Activated naive CD8-positive, alpha-beta T cell treated with anti-CD3 and anti-CD28 coated beads, Interleukin-2, amount 50 U/mL, for 24 hours (primary cell): ENCODE measurements at regions not wholly inside any gene's neighbourhood (a gene's known extent, or its start where the extent isn't known, plus 50 kb on each side); places are given as distances from the start of the nearest gene placed in this dataset.
"Not testable (repeated sequence)": the region's sequence is repeated elsewhere in the genome, so short reads cannot be mapped to it uniquely, and the experiment has no call there.

Source experiments
- ATAC-seq: fragments of 150-1000 bp; cut with Tn5 transposase; one replicate; pipeline ENCODE4 v1.10.0; 2021
- DNase-seq: peaks from one replicate; pipeline ENCODE4 v3.0.0; 2021
- H3K27ac Mint-ChIP-seq: one replicate; pipeline ENCODE4 v1.8.0; 2021; ENCODE audit warnings: mild to moderate bottlenecking, mixed read lengths
- H3K27me3 Mint-ChIP-seq: one replicate; pipeline ENCODE4 v1.8.0; 2021; ENCODE audit warnings: mixed read lengths
- H3K36me3 Mint-ChIP-seq: one replicate; pipeline ENCODE4 v1.8.0; 2021; ENCODE audit warnings: low read depth, mixed read lengths
- H3K4me1 Mint-ChIP-seq: one replicate; pipeline ENCODE4 v1.8.0; 2021; ENCODE audit warnings: mixed read lengths
- H3K4me3 Mint-ChIP-seq: one replicate; pipeline ENCODE4 v1.8.0; 2021; ENCODE audit warnings: mild to moderate bottlenecking, moderate library complexity, mixed read lengths
- H3K9me3 Mint-ChIP-seq: one replicate; pipeline ENCODE4 v1.8.0; 2021; ENCODE audit warnings: mixed read lengths

GRCh38 chr13:87452281-87452680 is 218.9 kb upstream of the SLITRK5 start:
- Mint-ChIP-seq H3K27ac (no peak overlapping the region), H3K4me1 (no peaks in the 10 kb centered on the region), H3K36me3 (no peaks in the 10 kb centered on the region), H3K9me3 (peaks cover 7% of the 10 kb centered on the region), H3K4me3 (no peak overlapping the region), H3K27me3 (no peaks in the 10 kb centered on the region)
- ATAC-seq: no peak
- no peak for DNase-seq

DNA sequence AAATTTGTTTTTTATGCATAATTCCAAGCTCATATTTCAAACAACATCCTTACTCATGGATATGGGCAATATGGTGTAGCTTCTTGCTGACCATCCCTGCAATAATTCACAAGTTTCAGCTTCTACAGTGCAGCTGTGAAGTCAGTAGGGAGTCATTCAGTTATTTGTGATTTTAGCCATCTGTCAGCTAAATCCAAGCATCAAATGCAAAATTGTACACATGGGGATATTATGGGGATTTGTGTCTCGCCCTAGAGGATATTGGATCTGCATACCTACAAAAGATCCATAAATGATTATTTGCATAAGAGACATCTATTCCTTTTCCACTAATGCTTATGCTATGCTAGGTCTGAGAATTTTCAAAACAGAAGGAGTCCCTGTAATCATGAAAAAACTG is 217.9 kb upstream of the SLITRK5 start:
- no peak for ATAC-seq
- no peak for DNase-seq
- no peaks in the 10 kb centered on the region for H3K4me1 Mint-ChIP-seq
- no peaks in the 10 kb centered on the region for H3K36me3 Mint-ChIP-seq
- no peak overlapping the region for H3K4me3 Mint-ChIP-seq
- no peak overlapping the region for H3K27ac Mint-ChIP-seq
- no peaks in the 10 kb centered on the region for H3K27me3 Mint-ChIP-seq
- H3K9me3 Mint-ChIP-seq: peaks cover 4% of the 10 kb centered on the region

DNA sequence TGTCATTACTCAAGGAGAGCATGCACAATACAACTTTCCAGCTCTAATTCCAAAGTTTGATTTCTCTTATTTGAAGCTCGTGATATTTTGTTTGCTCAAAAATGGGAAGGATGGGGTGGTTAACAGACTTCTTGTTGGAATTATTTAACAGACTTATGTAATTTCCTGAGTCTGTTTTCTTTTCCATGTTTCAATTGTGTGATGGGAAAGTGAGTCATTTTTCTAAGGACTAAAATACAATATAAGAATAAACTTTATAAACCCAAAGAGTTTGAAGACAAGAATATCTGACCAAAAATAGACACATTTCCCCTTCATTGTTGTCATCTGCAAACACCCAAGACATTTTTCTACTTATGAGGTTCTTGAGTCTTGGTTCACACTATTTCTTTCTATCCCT is 211.8 kb upstream of the SLITRK5 start:
- H3K9me3 Mint-ChIP-seq: peaks cover 5% of the 10 kb centered on the region
- no peak overlapping the region for H3K27ac Mint-ChIP-seq
- H3K4me3 Mint-ChIP-seq: no peak overlapping the region
- H3K36me3 Mint-ChIP-seq: no peaks in the 10 kb centered on the region
- H3K4me1 Mint-ChIP-seq: no peaks in the 10 kb centered on the region
- ATAC-seq: no peak
- H3K27me3 Mint-ChIP-seq: no peaks in the 10 kb centered on the region
- DNase-seq: no peak

GRCh38 chr13:87497426-87497825 is 173.7 kb upstream of the SLITRK5 start:
- no peaks in the 10 kb centered on the region for H3K36me3 Mint-ChIP-seq
- ATAC-seq: no peak
- no peaks in the 10 kb centered on the region for H3K4me1 Mint-ChIP-seq
- DNase-seq: no peak
- H3K9me3 Mint-ChIP-seq: peaks cover 27% of the 10 kb centered on the region
- no peak overlapping the region for H3K4me3 Mint-ChIP-seq
- H3K27ac Mint-ChIP-seq: no peak overlapping the region
- no peaks in the 10 kb centered on the region for H3K27me3 Mint-ChIP-seq

DNA sequence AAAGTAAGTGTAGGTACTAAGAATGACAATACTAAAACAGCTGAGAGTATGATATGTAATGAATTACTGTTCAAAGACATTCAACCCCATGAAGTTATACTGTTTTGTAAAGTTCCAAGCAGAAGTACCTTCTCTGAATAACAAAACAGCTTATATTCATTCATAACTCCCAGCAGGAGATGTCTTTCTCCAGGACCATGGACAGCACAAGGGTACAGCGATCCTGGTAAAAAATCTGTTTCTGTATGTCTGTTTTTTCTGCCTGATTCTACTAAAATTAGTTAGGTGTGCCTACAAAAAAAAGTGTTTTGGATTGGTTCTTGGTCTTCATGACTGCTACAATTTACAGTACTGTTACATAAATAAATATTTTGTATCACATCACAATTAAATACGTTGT is 172.5 kb upstream of the SLITRK5 start:
- H3K27me3 Mint-ChIP-seq: no peaks in the 10 kb centered on the region
- no peak for ATAC-seq
- no peak overlapping the region for H3K27ac Mint-ChIP-seq
- no peaks in the 10 kb centered on the region for H3K4me1 Mint-ChIP-seq
- H3K4me3 Mint-ChIP-seq: no peak overlapping the region
- no peak for DNase-seq
- no peaks in the 10 kb centered on the region for H3K36me3 Mint-ChIP-seq
- H3K9me3 Mint-ChIP-seq: peaks cover 27% of the 10 kb centered on the region

GRCh38 chr13:87524775-87525174 is 146.4 kb upstream of the SLITRK5 start:
- no peak for ATAC-seq
- H3K27me3 Mint-ChIP-seq: no peaks in the 10 kb centered on the region
- H3K4me1 Mint-ChIP-seq: no peaks in the 10 kb centered on the region

GRCh38 chr13:87533776-87534175 is 137.4 kb upstream of the SLITRK5 start:
- peaks cover 14% of the 10 kb centered on the region for H3K9me3 Mint-ChIP-seq
- H3K4me3 Mint-ChIP-seq: no peak overlapping the region
- no peaks in the 10 kb centered on the region for H3K27me3 Mint-ChIP-seq
- H3K4me1 Mint-ChIP-seq: no peaks in the 10 kb centered on the region
- H3K27ac Mint-ChIP-seq: no peak overlapping the region
- no peak for DNase-seq
- H3K36me3 Mint-ChIP-seq: no peaks in the 10 kb centered on the region
- no peak for ATAC-seq

More at GRCh38 chr13:87524775-87525174, 146.4 kb upstream of the SLITRK5 start:
- Mint-ChIP-seq H3K36me3 (no peaks in the 10 kb centered on the region), H3K4me3 (no peak overlapping the region), H3K27ac (no peak overlapping the region), H3K9me3 (peaks cover 14% of the 10 kb centered on the region)
- no peak for DNase-seq

DNA sequence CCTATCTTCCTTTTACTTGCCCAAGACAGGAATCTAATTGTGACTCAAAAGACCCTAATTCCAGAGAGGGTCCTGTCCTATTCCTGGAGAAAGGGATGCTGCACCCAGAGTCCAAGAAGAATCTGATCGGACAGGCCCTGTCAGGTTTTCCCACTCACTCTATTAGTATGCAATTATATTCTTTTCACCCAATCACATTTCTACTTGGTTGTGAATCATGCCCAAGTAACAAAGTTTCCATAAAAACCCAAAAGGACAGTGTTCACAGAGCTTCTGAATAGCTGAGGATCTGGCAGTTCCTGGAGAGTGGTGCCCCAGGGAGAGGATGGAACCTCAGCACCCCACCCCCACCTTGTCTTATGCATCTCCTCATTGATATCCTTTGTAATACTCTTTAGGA is 135.3 kb upstream of the SLITRK5 start:
- DNase-seq (no peak), ATAC-seq (no peak)
- Mint-ChIP-seq H3K9me3 (peaks cover 4% of the 10 kb centered on the region), H3K4me1 (no peaks in the 10 kb centered on the region), H3K4me3 (no peak overlapping the region), H3K27ac (no peak overlapping the region), H3K36me3 (no peaks in the 10 kb centered on the region), H3K27me3 (no peaks in the 10 kb centered on the region)

DNA sequence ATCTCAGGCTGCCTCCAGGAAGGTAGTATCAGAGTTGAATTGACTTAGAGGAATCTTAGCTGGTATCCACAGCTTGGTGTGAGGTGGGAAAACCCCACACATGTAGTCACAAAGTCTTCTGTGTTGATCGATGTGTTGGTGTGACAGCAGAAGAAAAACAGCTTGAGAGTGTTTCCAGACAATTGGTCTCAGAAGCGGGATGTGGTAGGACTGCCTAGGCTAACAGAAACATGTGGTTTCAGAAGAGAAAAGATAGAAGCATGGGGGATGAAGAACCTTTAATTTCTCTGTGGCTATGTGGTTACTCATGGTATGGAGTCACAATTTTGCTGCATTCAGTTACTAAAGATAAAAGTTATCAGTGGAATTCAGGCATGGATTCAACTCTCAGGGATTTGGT is 134.7 kb upstream of the SLITRK5 start:
- no peaks in the 10 kb centered on the region for H3K27me3 Mint-ChIP-seq
- H3K4me1 Mint-ChIP-seq: no peaks in the 10 kb centered on the region
- ATAC-seq: no peak
- no peak overlapping the region for H3K27ac Mint-ChIP-seq
- H3K36me3 Mint-ChIP-seq: no peaks in the 10 kb centered on the region
- no peak for DNase-seq
- H3K9me3 Mint-ChIP-seq: peaks cover 4% of the 10 kb centered on the region
- H3K4me3 Mint-ChIP-seq: no peak overlapping the region

- ATAC-seq: no peak
These were observed 134.3 kb upstream of the SLITRK5 start for GRCh38 chr13:87536899-87537298.

DNA sequence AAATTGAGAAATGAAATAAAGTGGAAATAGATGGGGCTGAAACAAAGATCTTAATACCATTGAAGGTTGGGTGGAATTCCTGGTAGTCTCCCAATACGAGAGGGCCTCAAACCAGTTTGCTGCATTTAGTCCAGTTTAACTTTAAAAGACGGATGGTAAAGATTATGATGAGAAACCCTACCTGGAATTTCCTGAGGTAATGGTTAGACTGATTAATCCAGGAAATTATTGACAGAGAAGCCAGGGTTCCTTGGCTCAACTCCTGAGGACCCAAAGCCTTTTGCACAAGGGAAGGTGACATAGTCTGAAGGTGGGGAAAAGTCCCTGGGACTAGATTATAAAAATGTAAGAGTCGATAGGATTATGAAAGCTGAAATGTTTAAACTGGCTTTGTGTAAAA is 133.2 kb upstream of the SLITRK5 start:
- no peak overlapping the region for H3K27ac Mint-ChIP-seq
- H3K9me3 Mint-ChIP-seq: peaks cover 4% of the 10 kb centered on the region
- no peaks in the 10 kb centered on the region for H3K4me1 Mint-ChIP-seq
- DNase-seq (no peak), ATAC-seq (no peak)
- H3K27me3 Mint-ChIP-seq: no peaks in the 10 kb centered on the region
- no peaks in the 10 kb centered on the region for H3K36me3 Mint-ChIP-seq
- H3K4me3 Mint-ChIP-seq: no peak overlapping the region

More at GRCh38 chr13:87536899-87537298, 134.3 kb upstream of the SLITRK5 start:
- peaks cover 4% of the 10 kb centered on the region for H3K9me3 Mint-ChIP-seq
- no peaks in the 10 kb centered on the region for H3K36me3 Mint-ChIP-seq
- no peak for DNase-seq
- H3K4me3 Mint-ChIP-seq: no peak overlapping the region
- H3K4me1 Mint-ChIP-seq: no peaks in the 10 kb centered on the region
- no peaks in the 10 kb centered on the region for H3K27me3 Mint-ChIP-seq
- no peak overlapping the region for H3K27ac Mint-ChIP-seq

GRCh38 chr13:87538366-87539052 is 132.7 kb upstream of the SLITRK5 start:
- Mint-ChIP-seq H3K4me3 (no peak overlapping the region), H3K27me3 (no peaks in the 10 kb centered on the region), H3K36me3 (no peaks in the 10 kb centered on the region), H3K27ac (no peak overlapping the region), H3K4me1 (no peaks in the 10 kb centered on the region), H3K9me3 (peaks cover 6% of the 10 kb centered on the region)
- ATAC-seq (no peak), DNase-seq (no peak)

GRCh38 chr13:87553142-87553541 is 118.0 kb upstream of the SLITRK5 start:
- H3K4me1 Mint-ChIP-seq: no peaks in the 10 kb centered on the region
- H3K36me3 Mint-ChIP-seq: no peaks in the 10 kb centered on the region
- ATAC-seq (no peak), DNase-seq (no peak)
- H3K4me3 Mint-ChIP-seq: no peak overlapping the region
- H3K27me3 Mint-ChIP-seq: no peaks in the 10 kb centered on the region
- H3K9me3 Mint-ChIP-seq: no peaks in the 10 kb centered on the region
- H3K27ac Mint-ChIP-seq: no peak overlapping the region

GRCh38 chr13:87554045-87554444 is 117.1 kb upstream of the SLITRK5 start:
- Mint-ChIP-seq H3K36me3 (no peaks in the 10 kb centered on the region), H3K4me1 (no peaks in the 10 kb centered on the region), H3K9me3 (no peaks in the 10 kb centered on the region), H3K27ac (no peak overlapping the region), H3K4me3 (no peak overlapping the region), H3K27me3 (no peaks in the 10 kb centered on the region)
- no peak for DNase-seq
- ATAC-seq: no peak

- ATAC-seq (no peak), DNase-seq (no peak)
- Mint-ChIP-seq H3K4me1 (no peaks in the 10 kb centered on the region), H3K4me3 (no peak overlapping the region), H3K36me3 (peaks cover 1% of the 10 kb centered on the region), H3K9me3 (peaks cover 10% of the 10 kb centered on the region), H3K27me3 (no peaks in the 10 kb centered on the region), H3K27ac (no peak overlapping the region)
These were observed 113.4 kb upstream of the SLITRK5 start for GRCh38 chr13:87557788-87558187.

- H3K4me1 Mint-ChIP-seq, H3K27me3 Mint-ChIP-seq, H3K27ac Mint-ChIP-seq, H3K4me3 Mint-ChIP-seq, H3K36me3 Mint-ChIP-seq, DNase-seq, ATAC-seq: not testable (repeated sequence)
- peaks cover 20% of the 10 kb centered on the region for H3K9me3 Mint-ChIP-seq
These were observed 109.6 kb upstream of the SLITRK5 start for GRCh38 chr13:87561580-87561979.
